Spleen (tissue), 11 donors: ENCODE measurements at regions not wholly inside any gene's neighbourhood (a gene's known extent, or its start where the extent isn't known, plus 50 kb on each side); places are given as distances from the start of the nearest gene placed in this dataset.

Experiments
- DNase-seq: peaks from one replicate; pipeline ENCODE4 v3.0.0-alpha.2; 2020
- H3K27ac ChIP-seq, 8 donors: fragments of 200-600 bp; sonication (generic) in 7 of 8; 1 replicate in 4 of 8; 2 replicates in 4 of 8; pipeline versions ENCODE4 v1.5.0 to v1.8.0; 2016 to 2021; ENCODE audit warnings: inconsistent platforms in 4 of 8, mild to moderate bottlenecking in 4 of 8, moderate library complexity in 1 of 8
- H3K27me3 ChIP-seq, 7 donors: fragments of 200-600 bp; sonication (generic) in 6 of 7; replicated peaks in 1 of 7; 1 replicate in 4 of 7; 2 replicates in 3 of 7; pipeline versions ENCODE4 v1.5.0 to v1.8.0; 2016 to 2021; ENCODE audit warnings: inconsistent platforms in 3 of 7, mild to moderate bottlenecking in 1 of 7
- H3K36me3 ChIP-seq, 6 donors: fragments of 200-600 bp; sonication (generic) in 5 of 6; 1 replicate in 4 of 6; 2 replicates in 2 of 6; pipeline versions ENCODE4 v1.5.0 to v1.8.0; 2016 to 2021; ENCODE audit warnings: inconsistent platforms in 2 of 6
- H3K4me1 ChIP-seq, 6 donors: fragments of 200-600 bp; sonication (generic) in 5 of 6; 1 replicate in 3 of 6; 2 replicates in 3 of 6; pipeline versions ENCODE4 v1.5.0 to v1.8.0; 2016 to 2021; ENCODE audit warnings: inconsistent platforms in 3 of 6
- H3K4me3 ChIP-seq, 8 donors: fragments of 200-600 bp; sonication (generic) in 7 of 8; 1 replicate in 4 of 8; 2 replicates in 4 of 8; pipeline versions ENCODE4 v1.5.0 to v1.8.0; 2016 to 2021; ENCODE audit warnings: inconsistent platforms in 4 of 8, mild to moderate bottlenecking in 4 of 8, moderate library complexity in 2 of 8
- H3K9me3 ChIP-seq, 8 donors: fragments of 200-600 bp; sonication (generic) in 7 of 8; 1 replicate in 4 of 8; 2 replicates in 4 of 8; pipeline versions ENCODE4 v1.5.0 to v1.8.0; 2016 to 2021; ENCODE audit warnings: inconsistent platforms in 4 of 8
- CTCF ChIP-seq, 11 experiments: fragments of 200-600 bp in 7 of 11; fragments of 450-650 bp in 4 of 11; sonication (generic) in 4 of 11; IDR thresholded peaks in 8 of 11; conservative IDR thresholded peaks in 3 of 11; 1 replicate in 7 of 11; 2 replicates in 4 of 11; pipeline versions ENCODE4 v1.4.0 to v1.8.0; 2016 to 2021; ENCODE audit warnings: antibody characterized with exemption in 11 of 11, inconsistent platforms in 4 of 11, mild to moderate bottlenecking in 1 of 11
- POLR2A ChIP-seq, 3 donors: fragments of 450-650 bp; IDR thresholded peaks; one replicate each; pipeline ENCODE4 v1.5.1; 2017; ENCODE audit warnings: antibody characterized with exemption in 3 of 3, mild to moderate bottlenecking in 1 of 3
- POLR2AphosphoS5 ChIP-seq, 3 donors: sonication (generic); formaldehyde crosslinking; IDR thresholded peaks; one replicate each; pipeline ENCODE4 v1.5.1; 2017; ENCODE audit warnings: antibody characterized with exemption in 3 of 3
- WGBS, 5 donors: extraction: QIAGEN DNeasy Blood & Tissue Kit in 3 of 5; methylation state at CpG; one replicate each; pipeline versions ENCODE4 v1.1.5 to v1.1.7; 2013 to 2018; 5-methylcytosine and 5-hydroxymethylcytosine counted together
- intact Hi-C: fragments of 100-400 bp; cut with DNase I; formaldehyde crosslinking; loops from one replicate; pipeline ENCODE4 v1.15.0; 2023; ENCODE audit warnings: low total_unique reads
- donor health status: healthy with polysubstance abuse.
- donor health status: DM: no; HTN: no; CAD: no; lungs with moderate emphysema.
- donor health status: DM: no; HTN: no; CAD: no.
- donor health status: Bipolar disorder and iron deficiency.
- donor health status: healthy.
- donor health status: DM: no; HTN: no; CAD: no.
- donor health status: DM: yes; HTN: yes; CAD: no.

GRCh38 chr11:7196396-7197146 lies 55.1 kb upstream of the SYT9 start:
- H3K27ac ChIP-seq: no peak overlapping the region
- WGBS, 5 donors: 73 to 94% (median 85%) methylated on average over 1 of the region's 1 CpG
- H3K4me1 ChIP-seq: no peaks in the 10 kb centered on the region
- DNase-seq: no peak
- H3K36me3 ChIP-seq: no peaks in the 10 kb centered on the region
- no peaks in the 10 kb centered on the region for H3K9me3 ChIP-seq
- intact Hi-C loops: no loop called here
- no peak for TF ChIP-seq CTCF (IDR thresholded peaks at IDR 0.05 in 8 of 11, conservative IDR thresholded peaks at IDR 0.05 in 3 of 11)
- no peak for TF ChIP-seq POLR2AphosphoS5 (IDR thresholded peaks at IDR 0.05)
- TF ChIP-seq POLR2A (IDR thresholded peaks at IDR 0.05): no peak
- no peaks in the 10 kb centered on the region for H3K27me3 ChIP-seq
- H3K4me3 ChIP-seq: no peak overlapping the region

GRCh38 chr11:7197469-7197868 lies 54.2 kb upstream of the SYT9 start:
- H3K4me1 ChIP-seq: no peaks in the 10 kb centered on the region
- TF ChIP-seq CTCF (IDR thresholded peaks at IDR 0.05 in 8 of 11, conservative IDR thresholded peaks at IDR 0.05 in 3 of 11) (no peak), POLR2A (IDR thresholded peaks at IDR 0.05) (no peak), POLR2AphosphoS5 (IDR thresholded peaks at IDR 0.05) (no peak)
- H3K27ac ChIP-seq: no peak overlapping the region
- no peaks in the 10 kb centered on the region for H3K9me3 ChIP-seq
- no peak for DNase-seq
- H3K36me3 ChIP-seq: no peaks in the 10 kb centered on the region
- H3K4me3 ChIP-seq: no peak overlapping the region
- intact Hi-C loops: no loop called here
- H3K27me3 ChIP-seq: no peaks in the 10 kb centered on the region
